Astrocyte (in vitro differentiated cells and primary cell): ENCODE measurements at regions not wholly inside any gene's neighbourhood (a gene's known extent, or its start where the extent isn't known, plus 50 kb on each side); places are given as distances from the start of the nearest gene placed in this dataset.

Experiments used
- CTCF ChIP-seq: IDR thresholded peaks from 2 replicates; pipeline ENCODE4 v1.5.1; 2011; ENCODE audit warnings: low read depth, mild to moderate bottlenecking, inconsistent platforms, low read length, moderate library complexity; ENCODE audit not compliant: insufficient read depth
- EZH2 ChIP-seq: IDR thresholded peaks from 2 replicates; pipeline ENCODE4 v1.6.1; 2012; ENCODE audit warnings: mild to moderate bottlenecking, low read length, inconsistent platforms; ENCODE audit not compliant: insufficient read depth

GRCh38 chr3:107227091-107227490, 150.1 kb upstream of the CCDC54 start:
- TF ChIP-seq CTCF = no peak
- TF ChIP-seq EZH2 = no peak
